PC-9 (cell line): ENCODE measurements at regions not wholly inside any gene's neighbourhood (a gene's known extent, or its start where the extent isn't known, plus 50 kb on each side); places are given as distances from the start of the nearest gene placed in this dataset.

Experiments
- BruUV-seq: library from RNA; stranded (reverse); fragments of 400-500 nt; replicated peaks from 2 replicates; lab custom pipeline; 2021; lab: Mats Ljungman, UMichigan
- CTCF ChIA-PET: fragments of 300-600 bp; sonication (Branson Sonifier 250); formaldehyde crosslinking; loops from one replicate; lab custom pipeline; 2022; ENCODE audit warnings: antibody characterized with exemption; lab: Charles Lee
- POLR2A ChIA-PET: fragments of 300-600 bp; sonication (Branson Sonifier 250); formaldehyde crosslinking; loops from one replicate; lab custom pipeline; 2022; ENCODE audit warnings: antibody characterized with exemption; ENCODE audit not compliant: unreplicated experiment; lab: Charles Lee
- DNase-seq, 2 experiments: peaks; one replicate each; pipeline versions ENCODE4 v3.0.0 to v3.0.0-alpha.2; 2015 to 2022; ENCODE audit warnings: mixed read lengths in 1 of 2
- H2AFZ ChIP-seq: fragments of 200-600 bp; sonication (generic); 2 replicates; pipeline ENCODE4 v1.8.1; 2017; ENCODE audit warnings: antibody characterized with exemption
- H3F3A ChIP-seq: fragments of 200-600 bp; sonication (generic); 2 replicates; pipeline ENCODE4 v1.8.1; 2017; ENCODE audit warnings: antibody characterized with exemption, mild to moderate bottlenecking, low read depth; ENCODE audit not compliant: insufficient read depth
- H3K27ac ChIP-seq: fragments of 200-600 bp; sonication (generic); 2 replicates; pipeline ENCODE4 v1.6.1; 2016; ENCODE audit warnings: mixed run types
- H3K27me3 ChIP-seq: fragments of 200-600 bp; sonication (generic); 2 replicates; pipeline ENCODE4 v1.6.1; 2016; ENCODE audit warnings: low read depth, mixed run types; ENCODE audit not compliant: insufficient read depth
- H3K36me3 ChIP-seq: fragments of 200-600 bp; sonication (generic); 2 replicates; pipeline ENCODE4 v1.6.1; 2016; ENCODE audit warnings: low read depth, mixed run types
- H3K4me1 ChIP-seq: fragments of 200-600 bp; sonication (generic); replicated peaks from 2 replicates; pipeline ENCODE4 v1.6.1; 2016; ENCODE audit warnings: mixed run types; ENCODE audit not compliant: insufficient read depth
- H3K4me2 ChIP-seq: fragments of 200-600 bp; sonication (generic); 2 replicates; pipeline ENCODE4 v1.6.1; 2017; ENCODE audit warnings: mixed run types
- H3K4me3 ChIP-seq: fragments of 200-600 bp; sonication (generic); 2 replicates; pipeline ENCODE4 v1.6.1; 2016; ENCODE audit warnings: mixed run types
- H3K79me2 ChIP-seq: fragments of 200-600 bp; sonication (generic); 2 replicates; pipeline ENCODE4 v1.6.1; 2017; ENCODE audit warnings: low read depth, mixed run types
- H3K9me2 ChIP-seq: fragments of 200-600 bp; sonication (generic); 2 replicates; pipeline ENCODE4 v1.8.1; 2017; ENCODE audit warnings: mild to moderate bottlenecking; ENCODE audit not compliant: insufficient read depth
- H3K9me3 ChIP-seq: fragments of 200-600 bp; sonication (generic); 2 replicates; pipeline ENCODE4 v1.8.1; 2016; ENCODE audit warnings: low read depth; ENCODE audit not compliant: insufficient read depth
- H4K20me1 ChIP-seq: fragments of 200-600 bp; sonication (generic); 2 replicates; pipeline ENCODE4 v1.8.1; 2017; ENCODE audit not compliant: insufficient read depth
- CTCF ChIP-seq: fragments of 200-600 bp; sonication (generic); conservative IDR thresholded peaks from 2 replicates; pipeline ENCODE4 v1.6.1; 2017; ENCODE audit warnings: mixed run types, antibody characterized with exemption, mild to moderate bottlenecking, moderate library complexity
- EZH2 ChIP-seq: fragments of 200-600 bp; sonication (generic); IDR thresholded peaks from 2 replicates; pipeline ENCODE4 v1.8.0; 2017; ENCODE audit warnings: antibody characterized with exemption, low read depth
- intact Hi-C: fragments of 100-400 bp; cut with micrococcal nuclease; formaldehyde crosslinking; loops from one replicate; pipeline ENCODE4 v1.10.0; 2022; ENCODE audit not compliant: unreplicated experiment

- no peaks in the 10 kb centered on the region for H4K20me1 ChIP-seq
- no TSS peak for BruUV-seq
- intact Hi-C loops: no loop called here
- H3K9me3 ChIP-seq: no peaks in the 10 kb centered on the region
- no peak overlapping the region for H3K4me2 ChIP-seq
- DNase-seq: no peak
- no peak overlapping the region for H3K4me3 ChIP-seq
- H3F3A ChIP-seq: no peaks in the 10 kb centered on the region
- TF ChIP-seq CTCF (no peak), EZH2 (no peak)
- ChIA-PET CTCF (no interaction called here), POLR2A (no interaction called here)
- no peaks in the 10 kb centered on the region for H3K27me3 ChIP-seq
- H3K79me2 ChIP-seq: no peaks in the 10 kb centered on the region
- no peaks in the 10 kb centered on the region for H3K4me1 ChIP-seq
- no peaks in the 10 kb centered on the region for H3K9me2 ChIP-seq
- H2AFZ ChIP-seq: no peak overlapping the region
- H3K27ac ChIP-seq: no peak overlapping the region
- no peaks in the 10 kb centered on the region for H3K36me3 ChIP-seq
These were observed 153.4 kb upstream of the FAT1 start for GRCh38 chr4:186876961-186877626.

- H3K79me2 ChIP-seq: no peaks in the 10 kb centered on the region
- H3K9me2 ChIP-seq: no peaks in the 10 kb centered on the region
- no peaks in the 10 kb centered on the region for H3K4me1 ChIP-seq
- H3F3A ChIP-seq: no peaks in the 10 kb centered on the region
- H2AFZ ChIP-seq: no peak overlapping the region
- intact Hi-C loops: no loop called here
- H4K20me1 ChIP-seq: no peaks in the 10 kb centered on the region
- H3K36me3 ChIP-seq: no peaks in the 10 kb centered on the region
- H3K4me2 ChIP-seq: no peak overlapping the region
- H3K27ac ChIP-seq: no peak overlapping the region
- POLR2A ChIA-PET: no interaction called here
- no peak for TF ChIP-seq CTCF
- no peak for TF ChIP-seq EZH2
- DNase-seq: no peak
- BruUV-seq: no TSS peak
- no peak overlapping the region for H3K4me3 ChIP-seq
- no peaks in the 10 kb centered on the region for H3K9me3 ChIP-seq
- CTCF ChIA-PET: no interaction called here
- H3K27me3 ChIP-seq: no peaks in the 10 kb centered on the region
These were observed 154.6 kb upstream of the FAT1 start for GRCh38 chr4:186878203-186878776.

- H3K4me1 ChIP-seq: no peaks in the 10 kb centered on the region
- TF ChIP-seq EZH2: no peak
- TF ChIP-seq CTCF: no peak
- H3K9me2 ChIP-seq: no peaks in the 10 kb centered on the region
- H3F3A ChIP-seq: no peaks in the 10 kb centered on the region
- H3K36me3 ChIP-seq: no peaks in the 10 kb centered on the region
- POLR2A ChIA-PET: interaction anchor here (0.5 kb wide), 1 partner anchor 111 kb away, joined by 8 read pairs; no protein-coding TSS in a partner anchor
- no peak overlapping the region for H3K4me3 ChIP-seq
- peak in 1 of 2 experiments; percentile 44 for DNase-seq
- intact Hi-C loops: no loop called here
- H3K27me3 ChIP-seq: no peaks in the 10 kb centered on the region
- BruUV-seq: no TSS peak
- H4K20me1 ChIP-seq: no peaks in the 10 kb centered on the region
- no peak overlapping the region for H3K4me2 ChIP-seq
- no peaks in the 10 kb centered on the region for H3K79me2 ChIP-seq
- no peaks in the 10 kb centered on the region for H3K9me3 ChIP-seq
- no peak overlapping the region for H3K27ac ChIP-seq
- no peak overlapping the region for H2AFZ ChIP-seq
- CTCF ChIA-PET: no interaction called here
These were observed 158.0 kb upstream of the FAT1 start for GRCh38 chr4:186881521-186882220.
